Right renal cortex interstitium (tissue), 3 donors: ENCODE measurements at regions not wholly inside any gene's neighbourhood (a gene's known extent, or its start where the extent isn't known, plus 50 kb on each side); places are given as distances from the start of the nearest gene placed in this dataset.
A peak's percentile ranks its signal among the peaks of the same experiment; 100 is the strongest.

ENCODE experiments used
- DNase-seq, 3 donors: peaks; one replicate each; pipeline ENCODE4 v3.0.0-alpha.2; 2013; ENCODE audit warnings: low read depth in 3 of 3, low spot score in 2 of 3

DNA sequence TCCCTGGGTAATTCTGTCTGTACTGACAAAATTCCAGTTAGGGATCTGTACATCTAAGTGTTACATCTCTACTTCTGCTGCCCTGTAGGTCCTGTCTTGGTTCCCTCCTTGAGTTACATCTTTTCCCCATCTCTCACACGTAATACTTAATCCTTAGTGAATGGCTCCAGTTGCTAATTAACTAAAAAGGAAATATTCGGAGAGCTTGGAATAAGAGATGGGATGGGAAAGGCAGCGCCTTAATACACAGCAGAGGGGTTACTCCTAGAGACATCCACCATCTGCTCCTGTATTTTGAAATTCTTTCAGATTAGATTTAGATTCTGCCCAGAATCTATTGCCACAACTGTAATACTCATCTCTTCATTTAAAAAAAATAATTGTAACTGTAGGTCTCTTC is 384.0 kb downstream of the SAMD5 start:
- DNase-seq: no peak

DNA sequence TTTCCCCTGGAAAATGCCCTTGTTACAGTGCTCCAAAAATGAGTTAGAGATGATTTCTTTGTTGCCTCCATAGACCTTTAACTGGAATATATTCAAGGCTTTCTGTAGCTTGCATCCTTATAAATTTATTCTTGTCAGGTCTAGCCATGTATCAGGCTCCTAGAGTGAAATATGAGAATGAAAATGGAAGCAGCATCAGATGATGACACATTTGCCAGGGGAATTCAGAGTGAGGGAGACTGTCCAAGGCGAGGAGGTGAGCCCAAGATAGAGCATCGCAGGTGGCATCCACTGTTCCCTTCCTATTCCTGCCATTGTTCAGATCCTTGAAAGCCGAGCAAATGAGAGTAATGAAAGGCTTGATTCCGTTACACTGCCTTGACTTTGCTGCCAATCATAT is 386.8 kb downstream of the SAMD5 start:
- DNase-seq: no peak

DNA sequence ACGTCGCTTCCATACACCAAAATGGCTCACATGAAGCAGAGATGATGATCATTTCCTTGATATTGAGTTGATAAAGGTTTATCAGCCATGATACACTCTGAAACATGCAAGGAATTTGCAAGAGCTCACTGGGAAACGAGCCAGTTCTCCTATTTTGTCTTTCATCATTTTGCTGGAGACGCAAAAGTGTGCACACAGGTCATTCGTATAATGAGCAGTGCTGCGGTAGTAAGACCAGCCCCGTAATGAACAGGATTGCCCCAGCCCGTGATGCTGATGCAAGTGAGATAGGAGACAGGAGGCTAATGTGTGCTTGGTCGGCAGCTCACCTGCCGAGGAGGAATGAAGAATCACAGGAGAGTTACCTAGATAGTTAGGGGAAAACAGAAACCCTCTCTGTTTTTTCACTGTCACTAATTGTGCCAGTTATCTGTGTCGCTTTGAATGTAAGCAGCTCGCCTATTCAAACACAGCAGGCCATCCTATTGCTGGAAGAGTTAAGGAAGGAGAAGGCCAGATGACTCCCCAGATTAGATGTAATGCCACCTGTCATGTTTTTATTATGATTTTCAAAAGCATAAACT is 391.8 kb downstream of the SAMD5 start:
- DNase-seq: no peak

DNA sequence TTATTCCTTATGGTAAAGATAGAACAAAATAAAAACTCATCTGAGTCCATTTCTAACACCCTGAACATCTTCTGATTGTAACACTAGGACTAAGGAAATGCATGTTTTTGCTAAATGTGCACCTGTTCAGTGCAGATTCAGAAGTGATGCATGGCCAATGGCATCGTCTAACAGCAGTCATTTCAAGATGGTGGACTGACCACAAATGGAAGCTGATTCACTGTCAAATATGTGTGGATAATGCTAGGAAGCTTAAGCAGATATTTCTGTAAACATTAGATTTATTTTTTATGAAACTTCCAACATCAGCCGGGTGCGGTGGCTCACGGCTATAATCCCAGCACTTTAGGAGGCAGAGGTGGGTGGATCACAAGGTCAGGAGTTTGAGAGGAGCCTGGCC is 394.8 kb downstream of the SAMD5 start:
- no peak for DNase-seq

DNA sequence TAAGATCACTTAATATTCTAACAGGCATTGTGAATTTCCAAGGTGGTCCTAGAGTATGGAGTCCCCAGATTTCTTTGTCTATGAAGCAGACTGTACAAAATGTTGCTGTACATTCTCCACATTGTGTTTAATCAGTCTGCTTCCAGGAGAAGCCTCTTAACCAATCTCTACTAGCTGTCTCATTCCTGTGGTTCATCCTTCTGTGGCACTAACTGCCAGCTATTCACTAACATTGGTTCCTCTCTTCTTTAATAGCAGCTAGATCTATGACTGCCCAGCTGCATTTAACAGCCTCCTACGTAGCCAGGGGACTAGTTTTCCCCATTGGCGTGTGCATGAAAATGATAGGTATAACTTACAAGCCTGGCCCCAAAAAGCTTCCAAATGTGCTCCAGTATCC is 395.4 kb downstream of the SAMD5 start:
- no peak for DNase-seq

DNA sequence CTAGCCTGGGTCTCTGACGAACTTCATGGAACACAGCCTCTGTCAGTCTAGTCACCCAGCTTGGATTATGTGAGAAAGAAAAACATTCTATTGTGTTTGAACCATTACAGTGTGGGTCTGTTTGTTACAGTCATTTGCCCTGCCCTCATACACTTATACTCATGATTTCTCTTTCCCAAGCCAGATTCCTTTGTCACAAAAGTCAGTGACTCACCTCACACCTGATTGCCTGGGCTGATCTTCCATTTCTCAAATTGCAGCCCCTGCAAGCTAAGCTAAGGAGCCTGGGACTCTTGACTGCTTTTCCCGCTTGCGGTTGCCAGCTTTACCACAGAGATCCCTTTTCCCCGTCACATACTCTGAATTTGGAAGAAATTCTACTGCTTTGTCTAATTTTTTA is 395.9 kb downstream of the SAMD5 start:
- DNase-seq: no peak

DNA sequence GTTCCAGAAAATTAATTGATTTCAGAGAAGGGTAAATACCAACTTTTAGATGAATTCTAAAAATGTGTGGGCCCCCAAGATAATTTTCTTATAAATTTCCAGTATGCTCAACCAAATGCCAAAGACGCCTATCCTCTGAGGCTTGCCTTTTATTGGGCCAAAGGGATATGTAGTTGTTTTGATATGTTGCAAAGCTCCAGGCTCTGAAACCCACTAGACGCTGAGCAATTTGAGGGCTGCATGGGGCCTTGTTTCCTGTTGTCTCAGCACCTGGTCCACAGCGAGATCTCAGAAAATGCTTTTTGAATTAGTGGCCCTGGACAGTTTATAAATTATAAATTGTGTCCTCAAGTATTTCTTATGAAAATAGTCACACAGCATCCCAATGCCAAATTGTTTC is 397.2 kb downstream of the SAMD5 start:
- no peak for DNase-seq

DNA sequence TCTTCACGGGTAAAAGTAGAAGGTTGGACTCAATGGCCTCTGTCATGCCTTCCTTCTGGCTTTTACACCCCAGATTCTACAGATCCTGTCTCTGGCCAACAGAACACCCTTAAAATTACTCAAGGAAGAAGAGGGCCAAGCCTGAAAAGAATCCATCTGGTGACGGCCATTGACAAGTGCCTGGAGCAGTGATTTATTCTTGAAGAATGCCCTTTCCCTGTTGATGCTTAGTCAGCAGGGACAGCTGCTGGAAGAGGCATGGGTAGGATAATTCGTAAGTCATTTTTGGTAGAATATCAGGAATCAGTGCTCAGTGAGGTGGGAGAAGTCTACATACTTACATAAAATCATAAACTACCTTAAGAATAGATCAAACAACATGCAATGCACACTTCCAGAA is 397.9 kb downstream of the SAMD5 start:
- no peak for DNase-seq

DNA sequence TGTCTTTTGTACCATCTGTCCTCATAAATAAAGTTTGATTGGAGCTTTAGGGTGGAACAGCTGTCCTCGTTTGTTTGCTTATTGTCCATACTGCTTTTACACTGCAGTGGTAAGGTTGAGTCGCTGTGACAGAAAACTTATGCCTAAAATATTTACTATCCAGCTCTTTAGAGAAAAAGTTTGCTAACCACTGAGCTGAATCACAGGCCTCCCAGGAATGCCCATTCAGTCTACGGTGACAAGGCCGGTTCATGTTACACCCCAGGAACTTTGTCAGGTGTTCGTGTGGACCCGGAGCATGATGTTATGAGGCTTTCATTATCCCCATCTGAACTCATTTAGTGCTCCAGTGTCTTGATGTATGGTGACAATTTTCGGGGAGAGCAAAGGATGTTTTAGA is 401.1 kb downstream of the SAMD5 start:
- peak in 2 of 3 donors; percentile 15 to 19 for DNase-seq

DNA sequence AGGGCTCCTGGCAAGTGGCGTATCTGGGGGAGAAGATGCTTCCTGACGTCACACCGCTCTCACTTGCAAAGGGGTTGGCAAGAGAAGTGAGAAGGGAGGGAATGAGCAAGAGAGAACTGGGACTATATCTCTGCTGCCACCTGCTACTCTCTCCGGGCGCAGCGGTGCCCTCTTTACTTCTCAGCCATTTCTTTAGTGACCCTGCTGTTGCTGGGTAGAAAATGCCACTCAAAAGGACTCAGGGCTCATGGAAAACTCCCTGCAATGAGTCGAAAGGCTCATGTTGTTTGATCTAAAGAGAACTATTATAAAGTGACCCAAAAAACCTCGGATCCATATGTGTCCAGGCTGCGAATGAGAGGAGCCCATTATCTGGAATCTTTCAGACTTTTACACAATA is 401.8 kb downstream of the SAMD5 start:
- DNase-seq: no peak

DNA sequence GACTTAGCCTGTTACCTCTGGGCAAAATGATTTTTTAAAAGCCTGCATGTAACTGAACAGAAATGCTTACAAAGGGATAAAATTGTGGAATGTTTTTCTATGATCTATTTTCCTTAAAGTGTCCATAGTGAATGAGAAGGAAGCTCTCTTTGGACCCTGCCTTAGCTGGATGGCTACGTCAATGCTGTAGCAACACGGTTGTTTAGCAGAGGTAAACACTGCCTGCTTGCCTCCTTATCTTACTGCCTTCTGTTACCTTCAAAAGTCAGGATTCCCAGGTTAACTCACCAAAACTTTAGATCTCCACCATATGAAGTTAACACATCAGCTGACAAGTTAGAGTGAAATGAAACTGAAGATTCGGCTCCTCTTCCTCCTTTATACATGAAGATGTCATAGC is 402.6 kb downstream of the SAMD5 start:
- DNase-seq: no peak

DNA sequence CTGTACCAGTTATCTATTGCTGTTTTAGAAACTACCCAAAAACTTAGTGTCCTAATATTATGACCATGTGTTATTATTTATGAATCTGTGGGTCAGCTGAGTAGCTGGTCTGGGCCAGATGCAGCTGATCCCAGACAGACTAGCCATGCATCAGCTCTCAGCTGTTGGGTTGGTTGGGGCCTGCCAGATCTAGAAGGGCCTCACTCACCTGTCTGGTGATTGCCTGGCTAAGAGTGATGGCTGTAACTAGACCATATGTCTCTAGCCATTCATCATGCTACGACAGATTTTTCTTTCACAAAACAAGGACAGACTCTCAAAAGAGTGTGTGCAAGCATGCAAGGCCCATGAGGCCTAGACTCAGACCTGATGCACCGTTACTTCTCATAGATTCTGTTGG is 403.2 kb downstream of the SAMD5 start:
- DNase-seq: no peak

DNA sequence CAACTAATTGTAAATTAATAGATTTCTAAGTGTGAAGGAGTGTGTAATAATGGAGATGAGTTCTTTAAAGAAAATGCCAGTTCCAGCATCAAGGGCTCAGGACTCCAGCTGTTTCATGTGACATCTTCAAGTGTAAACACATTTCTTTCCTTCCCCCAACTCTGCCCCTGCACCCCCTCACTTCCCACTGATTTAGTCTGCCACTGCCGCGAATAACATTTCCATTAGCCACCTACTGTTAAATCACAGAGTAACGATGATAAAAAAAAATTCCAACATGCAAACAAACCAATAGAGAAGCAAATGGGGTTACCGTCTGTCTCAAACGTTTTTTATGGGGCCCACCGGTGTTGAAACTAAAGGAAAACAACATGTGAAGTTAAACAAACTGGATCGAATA is 414.3 kb downstream of the SAMD5 start:
- DNase-seq: no peak

DNA sequence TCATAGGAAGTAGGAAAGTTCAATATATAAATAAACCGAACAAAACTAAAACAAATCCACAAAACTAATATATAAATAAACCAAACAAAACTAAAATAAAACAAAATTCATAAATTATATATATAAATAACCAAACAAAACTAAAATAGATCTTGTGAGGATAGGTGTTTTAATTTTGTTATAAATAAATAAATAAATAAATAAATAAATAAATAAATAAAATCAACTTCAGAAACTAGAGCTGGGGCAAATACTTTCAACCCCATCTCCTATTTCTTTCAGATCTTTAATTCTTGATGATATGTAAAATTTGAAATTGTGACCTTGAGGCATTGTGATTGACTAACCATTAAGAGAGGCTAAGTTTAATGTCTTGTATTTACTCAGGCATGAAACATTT is 416.1 kb downstream of the SAMD5 start:
- no peak for DNase-seq

DNA sequence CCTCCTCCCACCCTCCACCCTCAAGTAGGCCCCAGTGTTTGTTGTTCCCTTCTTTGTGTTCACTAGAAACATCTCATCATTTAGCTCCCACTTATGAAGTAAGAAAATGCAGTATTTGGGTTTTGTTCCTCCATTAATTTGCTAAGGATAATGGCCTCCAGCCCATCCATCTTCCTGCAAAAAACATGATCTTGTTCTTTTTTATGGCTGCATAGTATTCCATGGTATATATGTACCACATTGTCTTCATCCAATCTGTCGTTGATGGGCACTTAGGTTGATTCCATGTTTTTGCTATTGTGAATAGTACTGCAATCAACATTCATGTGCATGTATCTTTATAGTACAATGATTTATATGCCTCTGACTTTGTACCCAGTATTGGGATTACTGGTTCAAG is 416.8 kb upstream of the SASH1 start:
- no peak for DNase-seq

DNA sequence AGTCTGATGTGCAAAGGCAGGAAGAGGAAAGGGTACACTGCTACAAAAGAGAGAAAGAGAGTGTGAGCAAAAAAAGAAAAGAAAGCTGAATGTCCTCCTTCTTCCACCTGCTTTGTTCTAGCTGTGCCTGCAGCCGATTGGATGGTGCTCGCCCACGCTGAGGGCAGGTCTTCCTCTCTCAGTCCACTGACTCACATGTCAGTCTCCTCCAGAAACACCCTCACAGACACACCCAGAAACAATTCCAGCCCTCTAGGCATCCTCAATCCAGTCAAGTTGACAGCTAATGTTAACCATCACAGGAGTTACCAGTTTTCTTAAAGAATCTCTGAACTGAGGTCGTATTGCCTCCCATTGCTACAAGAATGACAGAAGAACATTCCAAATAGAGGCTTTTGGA is 411.9 kb upstream of the SASH1 start:
- no peak for DNase-seq

DNA sequence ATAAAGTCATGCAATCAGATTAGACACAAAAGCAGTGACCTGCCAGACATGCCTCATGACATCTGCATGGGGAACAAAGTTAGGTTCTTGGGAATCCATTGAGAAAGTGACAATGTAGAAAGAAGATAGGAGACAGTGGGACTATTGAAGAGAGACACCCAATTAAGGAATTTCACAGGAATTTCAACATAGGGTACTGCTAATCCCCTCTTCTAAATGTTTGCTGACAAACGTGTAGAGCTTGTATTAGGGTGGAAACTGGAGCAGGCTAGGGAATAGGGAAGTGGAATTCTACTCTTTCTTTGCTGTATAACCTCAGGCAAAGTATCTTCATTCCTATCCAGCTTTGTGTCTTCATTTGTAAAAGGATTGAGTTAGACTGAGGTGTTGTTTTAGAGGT is 409.4 kb upstream of the SASH1 start:
- DNase-seq: no peak

DNA sequence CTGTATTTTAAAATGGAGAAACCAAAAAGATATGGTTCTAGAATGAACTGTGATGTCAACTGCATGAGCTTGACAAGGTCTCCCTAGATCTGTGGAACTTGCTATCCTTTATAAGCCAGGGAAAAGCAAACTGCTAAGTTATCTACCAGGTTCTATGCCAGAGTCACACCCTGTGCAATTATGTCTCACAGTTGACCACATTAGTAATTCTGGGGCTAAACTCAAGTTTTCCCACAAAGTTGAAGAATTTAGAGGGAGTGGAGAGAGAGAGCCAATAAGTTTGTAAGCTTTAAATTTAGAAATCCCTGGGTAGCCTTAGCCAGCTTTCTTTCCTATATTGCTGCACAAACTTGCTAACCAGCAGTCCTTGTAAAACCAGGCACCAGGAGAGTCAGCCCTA is 407.0 kb upstream of the SASH1 start:
- DNase-seq: no peak

DNA sequence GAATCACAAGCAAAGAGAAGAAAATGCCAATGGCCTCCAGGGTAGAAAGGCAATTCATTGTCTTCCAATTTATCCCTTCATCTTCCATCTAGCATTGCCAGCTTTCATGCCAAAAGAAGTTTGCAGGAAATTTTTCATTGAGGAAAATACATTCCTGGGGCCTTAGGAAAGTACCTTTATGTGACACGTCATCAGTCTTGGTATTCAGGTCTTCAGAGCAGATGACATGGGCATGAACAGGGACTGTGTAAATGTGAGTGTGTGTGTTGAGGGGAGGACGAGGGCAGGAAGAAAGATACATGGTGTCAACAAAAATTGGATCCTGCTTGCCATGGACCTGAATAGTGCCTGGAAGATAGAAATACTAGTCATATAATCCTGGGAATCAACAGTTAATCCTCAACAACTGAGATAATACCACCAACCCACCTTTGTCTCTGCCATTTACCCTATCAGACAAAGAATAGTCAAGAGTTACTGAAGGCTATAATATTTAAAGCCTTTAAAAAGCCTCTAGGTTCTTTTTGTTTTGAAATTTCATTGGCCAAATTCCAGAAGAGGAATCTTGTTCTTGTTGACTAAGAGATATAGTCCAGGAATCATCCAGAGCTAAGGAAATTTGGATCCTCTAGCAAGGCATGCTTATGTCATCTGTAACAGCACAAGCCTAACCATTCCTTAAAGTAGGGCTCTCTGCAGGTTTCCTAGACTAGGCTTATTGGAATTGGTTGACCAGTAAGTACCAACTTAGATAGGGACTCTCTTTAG is 405.8 kb upstream of the SASH1 start:
- DNase-seq: no peak

DNA sequence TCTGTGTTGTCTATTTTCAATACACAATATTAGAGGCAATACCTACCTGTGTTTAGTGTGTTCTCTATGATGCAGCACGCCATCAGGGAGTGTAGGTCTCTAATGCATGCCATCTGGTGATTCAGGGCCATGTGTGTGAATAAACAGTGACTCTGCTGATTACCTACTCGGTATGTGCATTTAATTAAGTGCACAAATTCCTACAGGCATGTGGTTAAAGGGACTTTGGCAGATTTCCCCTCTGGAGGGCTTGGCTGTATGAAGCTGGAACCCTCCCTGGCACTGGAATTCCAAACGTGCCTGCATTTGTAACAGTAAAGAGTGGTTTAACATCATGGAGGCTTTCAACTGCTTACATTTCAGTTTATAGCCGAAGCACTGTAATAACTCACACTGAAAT is 401.5 kb upstream of the SASH1 start:
- DNase-seq: peak in 1 of 3 donors; percentile 39

DNA sequence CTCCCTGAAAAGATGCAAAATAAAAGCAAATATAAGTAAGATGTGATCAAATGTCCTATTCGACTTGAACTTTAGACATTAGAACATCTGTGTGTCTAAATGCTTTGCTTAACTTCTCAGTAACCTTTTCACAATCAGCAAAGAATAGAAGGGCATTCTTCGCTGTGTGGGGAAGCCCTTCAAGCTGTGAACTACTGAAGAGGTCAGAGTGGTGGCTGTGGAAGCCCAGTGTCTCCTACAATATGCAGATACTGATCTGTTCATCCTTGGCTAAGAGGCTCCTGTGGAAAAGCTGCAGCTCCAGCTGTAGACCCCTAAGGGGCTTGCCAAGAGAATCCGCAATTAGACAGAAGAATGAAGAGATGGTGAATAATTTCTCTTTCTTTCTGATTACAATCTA is 400.3 kb upstream of the SASH1 start:
- no peak for DNase-seq

DNA sequence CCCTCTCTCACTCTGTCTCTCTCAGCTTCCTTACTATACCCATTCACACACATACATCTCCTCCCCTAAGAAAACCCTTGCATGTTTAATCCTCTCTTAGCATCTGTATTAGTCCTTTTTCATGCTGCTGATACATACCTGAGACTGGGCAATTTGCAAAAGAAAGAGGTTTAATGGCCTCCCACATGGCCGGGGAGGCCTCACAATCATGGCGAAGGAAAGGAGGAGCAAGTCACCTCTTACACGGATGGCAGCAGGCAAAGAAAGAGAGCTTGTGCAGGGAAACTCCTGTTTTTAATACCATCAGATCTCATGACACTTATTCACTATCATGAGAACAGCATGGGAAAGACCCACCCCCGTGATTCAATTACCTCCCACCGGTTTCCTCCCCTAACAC is 398.5 kb upstream of the SASH1 start:
- no peak for DNase-seq

DNA sequence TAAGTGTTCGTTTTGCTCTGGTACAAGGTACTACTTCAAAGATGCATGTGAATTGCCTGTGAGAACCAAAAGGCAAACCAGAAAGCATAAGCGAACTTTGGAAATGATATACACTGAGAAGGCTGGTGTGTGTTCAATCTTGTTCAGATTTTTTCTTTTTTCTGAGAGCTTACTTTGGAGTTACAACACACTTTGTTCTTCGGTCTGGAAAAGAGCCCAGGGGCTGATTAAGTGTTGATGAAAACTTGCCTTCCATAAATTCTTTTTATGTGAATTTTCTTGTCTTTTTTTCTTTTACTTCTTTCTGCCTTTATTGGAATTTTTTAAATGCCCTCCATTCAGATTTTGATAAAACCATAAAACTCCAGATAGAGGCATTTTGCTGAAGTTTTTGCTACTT is 395.1 kb upstream of the SASH1 start:
- DNase-seq: no peak
